HL-60 (cell line): ENCODE measurements at regions not wholly inside any gene's neighbourhood (a gene's known extent, or its start where the extent isn't known, plus 50 kb on each side); places are given as distances from the start of the nearest gene placed in this dataset.

Experiments
- DNase-seq, 2 experiments: peaks; one replicate each; pipeline ENCODE4 v3.0.0-alpha.2; 2010 to 2020; ENCODE audit warnings: low read depth in 1 of 2, low spot score in 1 of 2
- H3K27ac ChIP-seq: fragments of 250-450 bp; sonication (Bioruptor Pico); replicated peaks from 2 replicates; pipeline ENCODE4 v1.5.1; 2020; ENCODE audit warnings: mild to moderate bottlenecking, moderate library complexity
- H3K27me3 ChIP-seq: fragments of 250-450 bp; sonication (Bioruptor Pico); 2 replicates; pipeline ENCODE4 v1.5.1; 2021; ENCODE audit warnings: mild to moderate bottlenecking, moderate library complexity; ENCODE audit not compliant: insufficient read depth, poor library complexity, severe bottlenecking
- H3K4me3 ChIP-seq: replicated peaks from 2 replicates; pipeline ENCODE4 v1.5.1; 2011; ENCODE audit warnings: mild to moderate bottlenecking, control low read depth, low read length; ENCODE audit not compliant: insufficient read depth
- CTCF ChIP-seq: IDR thresholded peaks from one replicate; pipeline ENCODE4 v1.5.1; 2011; ENCODE audit warnings: low read length, control low read depth, inconsistent platforms; ENCODE audit not compliant: insufficient read depth
- GABPA ChIP-seq: IDR thresholded peaks from 2 replicates; pipeline ENCODE4 v1.6.1; 2012; ENCODE audit warnings: low read depth
- POLR2AphosphoS5 ChIP-seq: IDR thresholded peaks from 2 replicates; pipeline ENCODE4 v1.6.1; 2012; ENCODE audit warnings: low read depth
- REST ChIP-seq: IDR thresholded peaks from 2 replicates; pipeline ENCODE4 v1.6.1; 2012; ENCODE audit warnings: low read depth; ENCODE audit not compliant: insufficient replicate concordance
- SPI1 ChIP-seq: IDR thresholded peaks from 2 replicates; pipeline ENCODE4 v1.6.1; 2012; ENCODE audit warnings: low read depth, mild to moderate bottlenecking, borderline replicate concordance

- no peaks in the 10 kb centered on the region for H3K27me3 ChIP-seq
- H3K27ac ChIP-seq: no peak overlapping the region
- H3K4me3 ChIP-seq: no peak overlapping the region
- no peak for DNase-seq
- no peak for TF ChIP-seq CTCF
- no peak for TF ChIP-seq REST
- TF ChIP-seq GABPA: no peak
These were observed 92.9 kb downstream of the DRD1 start for GRCh38 chr5:175351126-175351525.

- Histone ChIP-seq H3K27ac (no peak overlapping the region), H3K27me3 (no peaks in the 10 kb centered on the region), H3K4me3 (no peak overlapping the region)
- no peak for TF ChIP-seq POLR2AphosphoS5
- no peak for TF ChIP-seq SPI1
- no peak for TF ChIP-seq CTCF
- TF ChIP-seq GABPA: no peak
- DNase-seq: no peak
These were observed 96.1 kb downstream of the DRD1 start for GRCh38 chr5:175347931-175348330.

GRCh38 chr5:175347027-175347426, 97.0 kb downstream of the DRD1 start:
- no peak for TF ChIP-seq REST
- TF ChIP-seq CTCF: no peak
- TF ChIP-seq GABPA: no peak
- TF ChIP-seq POLR2AphosphoS5: no peak
- no peak for TF ChIP-seq SPI1
- no peak overlapping the region for H3K27ac ChIP-seq
- H3K4me3 ChIP-seq: no peak overlapping the region
- no peaks in the 10 kb centered on the region for H3K27me3 ChIP-seq
- no peak for DNase-seq

- no peak overlapping the region for H3K4me3 ChIP-seq
- no peaks in the 10 kb centered on the region for H3K27me3 ChIP-seq
- DNase-seq: no peak
- H3K27ac ChIP-seq: no peak overlapping the region
- TF ChIP-seq CTCF (no peak), POLR2AphosphoS5 (no peak), SPI1 (no peak), REST (no peak)
These were observed 99.4 kb downstream of the DRD1 start for GRCh38 chr5:175344331-175345195.
